ENCODE measurements at regions not wholly inside any gene's neighbourhood (a gene's known extent, or its start where the extent isn't known, plus 50 kb on each side); places are given as distances from the start of the nearest gene placed in this dataset.

DNA sequence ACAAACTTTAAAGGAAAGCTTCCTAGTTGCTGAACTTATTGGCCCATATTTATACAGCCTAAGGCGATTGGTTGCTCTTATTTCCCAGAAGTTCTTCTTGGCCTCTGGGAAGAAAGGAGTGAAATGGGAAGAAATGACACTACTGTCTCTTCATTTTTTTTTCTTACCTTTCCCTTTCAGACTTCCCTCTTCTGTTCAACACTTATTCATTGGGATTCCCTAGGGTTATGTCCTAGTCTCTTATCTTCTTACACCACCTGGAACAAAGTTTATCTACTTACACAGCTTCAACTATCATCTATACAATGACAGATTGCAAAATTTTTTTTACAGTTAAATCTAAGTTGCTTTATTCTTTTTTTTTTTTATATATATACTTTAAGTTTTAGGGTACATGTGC, 68.0 kb downstream of the SNX12 start:
- H3K4me1 ChIP-seq (ENCODE audit: low read depth), result no peaks in the 10 kb centered on the region
- ATAC-seq (no peak), DNase-seq (no peak)
- no peaks in the 10 kb centered on the region for H3K9me3 ChIP-seq
- TF ChIP-seq, protein P1, sequence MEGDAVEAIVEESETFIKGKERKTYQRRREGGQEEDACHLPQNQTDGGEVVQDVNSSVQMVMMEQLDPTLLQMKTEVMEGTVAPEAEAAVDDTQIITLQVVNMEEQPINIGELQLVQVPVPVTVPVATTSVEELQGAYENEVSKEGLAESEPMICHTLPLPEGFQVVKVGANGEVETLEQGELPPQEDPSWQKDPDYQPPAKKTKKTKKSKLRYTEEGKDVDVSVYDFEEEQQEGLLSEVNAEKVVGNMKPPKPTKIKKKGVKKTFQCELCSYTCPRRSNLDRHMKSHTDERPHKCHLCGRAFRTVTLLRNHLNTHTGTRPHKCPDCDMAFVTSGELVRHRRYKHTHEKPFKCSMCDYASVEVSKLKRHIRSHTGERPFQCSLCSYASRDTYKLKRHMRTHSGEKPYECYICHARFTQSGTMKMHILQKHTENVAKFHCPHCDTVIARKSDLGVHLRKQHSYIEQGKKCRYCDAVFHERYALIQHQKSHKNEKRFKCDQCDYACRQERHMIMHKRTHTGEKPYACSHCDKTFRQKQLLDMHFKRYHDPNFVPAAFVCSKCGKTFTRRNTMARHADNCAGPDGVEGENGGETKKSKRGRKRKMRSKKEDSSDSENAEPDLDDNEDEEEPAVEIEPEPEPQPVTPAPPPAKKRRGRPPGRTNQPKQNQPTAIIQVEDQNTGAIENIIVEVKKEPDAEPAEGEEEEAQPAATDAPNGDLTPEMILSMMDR (IDR thresholded peaks at IDR 0.05), result no peak
- H3K36me3 ChIP-seq (ENCODE audit: low read depth), result no peaks in the 10 kb centered on the region
- no peak overlapping the region for H3K4me3 ChIP-seq
- intact Hi-C loops (cut with DNase I, micrococcal nuclease), result no loop called here

DNA sequence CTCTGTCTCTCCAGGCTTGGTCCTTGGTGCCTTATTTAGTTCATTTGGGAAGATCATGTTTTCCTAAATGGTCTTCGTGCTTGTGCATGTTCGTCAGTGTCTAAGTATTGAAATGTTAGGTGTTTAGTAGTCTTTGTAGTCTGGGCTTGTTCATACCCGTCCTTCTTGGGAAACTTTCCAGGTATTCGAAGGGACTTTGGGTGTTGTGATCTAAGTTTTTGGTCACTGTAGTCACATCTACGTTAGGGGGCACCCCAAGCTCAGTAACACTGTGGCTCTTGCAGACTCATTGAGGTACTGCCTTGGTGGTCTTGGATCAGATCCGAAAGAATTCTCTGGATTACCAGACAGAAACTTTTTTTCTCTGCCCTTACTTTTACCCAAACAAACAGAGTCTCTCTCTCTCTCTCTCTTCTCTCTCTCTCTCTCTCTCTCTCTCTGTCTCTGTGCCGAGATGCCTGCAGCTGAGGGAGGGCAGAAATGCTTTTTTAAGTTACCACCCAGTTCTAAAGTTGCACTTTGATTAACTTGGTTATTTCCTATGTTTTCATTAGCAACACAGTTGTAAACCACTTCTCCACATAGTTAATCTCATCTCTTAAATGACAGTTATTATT, 67.6 kb upstream of the SLC7A3 start:
- H3K4me3 ChIP-seq, result no peak overlapping the region
- TF ChIP-seq, protein P1 (IDR thresholded peaks at IDR 0.05), result no peak
- DNase-seq (peak in 1 of 3 donors; percentile 20), ATAC-seq (no peak)
- no peaks in the 10 kb centered on the region for H3K4me1 ChIP-seq (ENCODE audit: low read depth)
- no peaks in the 10 kb centered on the region for H3K36me3 ChIP-seq (ENCODE audit: low read depth)
- no peaks in the 10 kb centered on the region for H3K9me3 ChIP-seq
- intact Hi-C loops (cut with DNase I, micrococcal nuclease), result no loop called here

DNA sequence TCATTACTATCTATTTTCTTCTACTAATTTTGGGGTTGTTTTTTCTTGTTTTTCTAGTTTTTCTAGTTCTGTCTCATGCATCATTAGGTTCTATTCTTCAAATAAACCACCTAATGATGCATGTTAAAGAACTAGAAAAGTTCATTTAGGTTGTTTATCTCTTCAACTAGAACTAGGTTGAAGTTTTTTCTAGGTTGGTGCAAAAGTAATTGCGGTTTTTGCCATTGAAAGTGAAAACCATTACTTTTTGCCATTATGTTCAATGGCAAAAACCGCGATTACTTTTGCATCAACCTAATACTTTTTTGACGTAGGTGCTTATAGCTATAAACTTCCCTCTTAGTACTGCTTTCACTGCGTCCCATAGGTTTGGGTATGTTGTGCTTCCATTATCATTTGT, 64.4 kb upstream of the SLC7A3 start:
- ATAC-seq, result no peak
- H3K4me3 ChIP-seq, result no peak overlapping the region
- no peaks in the 10 kb centered on the region for H3K36me3 ChIP-seq (ENCODE audit: low read depth)
- DNase-seq, result no peak
- intact Hi-C loops (cut with DNase I, micrococcal nuclease), result no loop called here
- TF ChIP-seq, protein P1 (IDR thresholded peaks at IDR 0.05), result no peak
- H3K9me3 ChIP-seq, result no peaks in the 10 kb centered on the region
- no peaks in the 10 kb centered on the region for H3K4me1 ChIP-seq (ENCODE audit: low read depth)

DNA sequence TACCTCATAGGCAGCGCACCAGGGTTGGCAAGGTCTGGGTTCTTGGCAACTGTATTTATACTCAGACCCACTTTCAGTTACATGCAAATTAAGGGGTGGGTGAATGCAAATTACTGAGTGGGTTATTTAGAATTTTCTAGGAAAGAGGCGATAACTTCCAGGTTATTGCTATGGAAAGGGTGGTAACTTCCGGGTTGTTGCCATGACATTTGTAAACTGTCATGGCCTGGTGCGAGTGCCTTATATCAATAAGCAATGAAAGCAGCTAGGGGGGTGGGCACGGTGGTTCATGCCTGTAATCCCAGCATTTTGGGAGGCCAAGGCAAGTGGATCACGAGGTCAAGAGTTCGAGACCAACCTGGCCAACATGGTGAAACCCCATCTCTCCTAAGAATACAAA, 57.5 kb upstream of the SLC7A3 start:
- Histone ChIP-seq H3K36me3 (ENCODE audit: low read depth) (no peaks in the 10 kb centered on the region), H3K4me1 (ENCODE audit: low read depth) (no peaks in the 10 kb centered on the region), H3K9me3 (no peaks in the 10 kb centered on the region), H3K4me3 (no peak overlapping the region)
- ATAC-seq, result no peak
- TF ChIP-seq, protein P1 (IDR thresholded peaks at IDR 0.05), result no peak
- no peak for DNase-seq
- intact Hi-C loops (cut with DNase I, micrococcal nuclease), result no loop called here
